GM23338 (cell line): ENCODE measurements at regions not wholly inside any gene's neighbourhood (a gene's known extent, or its start where the extent isn't known, plus 50 kb on each side); places are given as distances from the start of the nearest gene placed in this dataset.

Experiments
- ATAC-seq: fragments of 200-7000 bp; cut with Tn5 transposase; 3 replicates; pipeline ENCODE4 v1.9.1; 2020
- DNase-seq: peaks from one replicate; pipeline ENCODE4 v3.0.0-alpha.2; 2015; ENCODE audit warnings: low spot score
- H2AFZ ChIP-seq: fragments of 200-600 bp; sonication (generic); 2 replicates; pipeline ENCODE4 v1.8.0; 2016; ENCODE audit warnings: antibody characterized with exemption, mild to moderate bottlenecking, moderate library complexity
- H3F3A ChIP-seq: fragments of 200-600 bp; sonication (generic); replicated peaks from 2 replicates; pipeline ENCODE4 v1.8.0; 2017; ENCODE audit warnings: antibody characterized with exemption, mixed run types, low read depth
- H3K27ac ChIP-seq: fragments of 200-600 bp; sonication (generic); 2 replicates; pipeline ENCODE4 v1.6.1; 2016; ENCODE audit warnings: low read depth
- H3K27me3 ChIP-seq: fragments of 200-600 bp; sonication (generic); 2 replicates; pipeline ENCODE4 v1.8.0; 2016; ENCODE audit warnings: mild to moderate bottlenecking, mixed run types, moderate library complexity; ENCODE audit not compliant: insufficient read depth
- H3K36me3 ChIP-seq: fragments of 200-600 bp; sonication (generic); 2 replicates; pipeline ENCODE4 v1.8.0; 2016; ENCODE audit warnings: mild to moderate bottlenecking; ENCODE audit not compliant: insufficient read depth
- H3K4me1 ChIP-seq: fragments of 200-600 bp; sonication (generic); 2 replicates; pipeline ENCODE4 v1.8.0; 2016; ENCODE audit warnings: mild to moderate bottlenecking, moderate library complexity; ENCODE audit not compliant: insufficient read depth
- H3K4me2 ChIP-seq: fragments of 200-600 bp; sonication (generic); 2 replicates; pipeline ENCODE4 v1.7.1; 2017; ENCODE audit warnings: mixed run types
- H3K4me3 ChIP-seq: fragments of 200-600 bp; sonication (generic); 2 replicates; pipeline ENCODE4 v1.6.1; 2016; ENCODE audit warnings: mixed run types
- H3K79me2 ChIP-seq: fragments of 200-600 bp; sonication (generic); replicated peaks from 2 replicates; pipeline ENCODE4 v1.8.0; 2017; ENCODE audit warnings: mild to moderate bottlenecking; ENCODE audit not compliant: insufficient read depth
- H3K9me2 ChIP-seq: fragments of 200-600 bp; sonication (generic); 2 replicates; pipeline ENCODE4 v1.8.0; 2017; ENCODE audit not compliant: insufficient read depth
- H4K20me1 ChIP-seq: fragments of 200-600 bp; sonication (generic); replicated peaks from 2 replicates; pipeline ENCODE4 v1.8.0; 2017; ENCODE audit warnings: mild to moderate bottlenecking; ENCODE audit not compliant: insufficient read depth
- H3K27ac Mint-ChIP-seq: 2 replicates; pipeline ENCODE4 v1.8.0; 2020; ENCODE audit warnings: inconsistent platforms, mild to moderate bottlenecking, moderate library complexity, mixed read lengths
- H3K27me3 Mint-ChIP-seq: 3 replicates; pipeline ENCODE4 v1.8.0; 2022; ENCODE audit warnings: low read depth, mild to moderate bottlenecking, moderate library complexity, mixed read lengths, inconsistent platforms; ENCODE audit not compliant: insufficient read depth, poor library complexity
- H3K36me3 Mint-ChIP-seq: 3 replicates; pipeline ENCODE4 v1.8.0; 2021; ENCODE audit warnings: low read depth, mild to moderate bottlenecking, inconsistent platforms, moderate library complexity, mixed read lengths
- H3K4me1 Mint-ChIP-seq: 3 replicates; pipeline ENCODE4 v1.8.0; 2020; ENCODE audit warnings: mild to moderate bottlenecking, inconsistent platforms, mixed read lengths
- H3K4me3 Mint-ChIP-seq: 3 replicates; pipeline ENCODE4 v1.8.0; 2021; ENCODE audit warnings: moderate library complexity, mild to moderate bottlenecking, inconsistent platforms, mixed read lengths
- H3K9me3 Mint-ChIP-seq: 3 replicates; pipeline ENCODE4 v1.8.0; 2020; ENCODE audit warnings: moderate library complexity, mild to moderate bottlenecking, inconsistent platforms, mixed read lengths
- CREB1 ChIP-seq: fragments of 250-450 bp; sonication (Bioruptor Pico); IDR thresholded peaks from 2 replicates; pipeline ENCODE4 v1.5.0; 2020; ENCODE audit warnings: low read depth, mild to moderate bottlenecking, moderate library complexity
- CTCF ChIP-seq, 2 experiments: fragments of 200-600 bp in 1 of 2; sonication (generic) in 1 of 2; conservative IDR thresholded peaks; 2 replicates each; pipeline versions ENCODE4 v1.5.1 to v1.6.1; 2016 to 2017; ENCODE audit warnings: antibody characterized with exemption in 2 of 2, low read depth in 2 of 2, mild to moderate bottlenecking in 2 of 2, moderate library complexity in 1 of 2
- ETS1 ChIP-seq: IDR thresholded peaks from 2 replicates; pipeline ENCODE4 v1.6.1; 2016; ENCODE audit warnings: antibody characterized with exemption
- EZH2 ChIP-seq: fragments of 200-600 bp; sonication (generic); IDR thresholded peaks from one replicate; pipeline ENCODE4 v1.8.0; 2017; ENCODE audit warnings: antibody characterized with exemption, mild to moderate bottlenecking, low read depth; ENCODE audit not compliant: unreplicated experiment
- EZH2phosphoT487 ChIP-seq: fragments of 200-600 bp; sonication (generic); IDR thresholded peaks from one replicate; pipeline ENCODE4 v1.8.1; 2018; ENCODE audit warnings: antibody characterized with exemption; ENCODE audit not compliant: unreplicated experiment
- JUNB ChIP-seq: IDR thresholded peaks from one replicate; pipeline ENCODE4 v1.6.1; 2016; ENCODE audit warnings: antibody characterized with exemption; ENCODE audit not compliant: unreplicated experiment
- NANOG ChIP-seq: IDR thresholded peaks from 2 replicates; pipeline ENCODE4 v1.6.1; 2016; ENCODE audit warnings: antibody characterized with exemption, borderline replicate concordance
- POLR2AphosphoS5 ChIP-seq: IDR thresholded peaks from 2 replicates; pipeline ENCODE4 v1.6.1; 2016; ENCODE audit warnings: antibody characterized with exemption, low read depth
- REST ChIP-seq: IDR thresholded peaks from one replicate; pipeline ENCODE4 v1.6.1; 2018; ENCODE audit warnings: antibody characterized with exemption; ENCODE audit not compliant: unreplicated experiment
- STAT1 ChIP-seq: IDR thresholded peaks from one replicate; pipeline ENCODE4 v1.6.1; 2016; ENCODE audit warnings: antibody characterized with exemption; ENCODE audit not compliant: unreplicated experiment
- ZNF114 ChIP-seq: fragments of 250-450 bp; sonication (Bioruptor Pico); IDR thresholded peaks from 2 replicates; pipeline ENCODE4 v1.5.0; 2020; ENCODE audit warnings: mild to moderate bottlenecking, moderate library complexity
- ZNF331 ChIP-seq: fragments of 250-450 bp; sonication (Bioruptor Pico); IDR thresholded peaks from 2 replicates; pipeline ENCODE4 v1.5.0; 2020; ENCODE audit warnings: low read depth, mild to moderate bottlenecking, moderate library complexity
- ZNF462 ChIP-seq: fragments of 250-450 bp; sonication (Bioruptor Pico); IDR thresholded peaks from 2 replicates; pipeline ENCODE4 v1.5.0; 2020; ENCODE audit warnings: mild to moderate bottlenecking, moderate library complexity

GRCh38 chr5:93660677-93661076, 77.7 kb downstream of the NR2F1 start:
- Histone ChIP-seq H3K4me2 (no peak overlapping the region), H3K4me1 (peaks cover 4% of the 10 kb centered on the region), H3K27ac (no peak overlapping the region), H2AFZ (no peak overlapping the region), H3K27me3 (no peaks in the 10 kb centered on the region), H3K4me3 (no peak overlapping the region), H3F3A (no peaks in the 10 kb centered on the region), H3K79me2 (no peaks in the 10 kb centered on the region), H3K9me2 (no peaks in the 10 kb centered on the region), H4K20me1 (no peaks in the 10 kb centered on the region), H3K36me3 (no peaks in the 10 kb centered on the region)
- ATAC-seq (no peak), DNase-seq (no peak)
- Mint-ChIP-seq H3K27me3 (no peaks in the 10 kb centered on the region), H3K4me3 (no peak overlapping the region), H3K9me3 (no peaks in the 10 kb centered on the region), H3K4me1 (peaks cover 5% of the 10 kb centered on the region), H3K36me3 (no peaks in the 10 kb centered on the region), H3K27ac (no peak overlapping the region)
- no peak for TF ChIP-seq EZH2
- no peak for TF ChIP-seq NANOG
- TF ChIP-seq STAT1, result no peak
- TF ChIP-seq EZH2phosphoT487, result no peak
- TF ChIP-seq CREB1 (CRISPR knock-in tag), result no peak
- TF ChIP-seq JUNB, result no peak
- TF ChIP-seq ZNF331 (CRISPR knock-in tag), result no peak
- TF ChIP-seq ZNF114 (CRISPR knock-in tag), result no peak
- TF ChIP-seq ETS1, result no peak
- TF ChIP-seq REST, result no peak
- TF ChIP-seq ZNF462 (CRISPR knock-in tag), result no peak
- no peak for TF ChIP-seq CTCF (conservative IDR thresholded peaks at IDR 0.05; ENCODE audit: low read depth in 2 of 2)
- TF ChIP-seq POLR2AphosphoS5, result no peak
